H9 (cell line): ENCODE measurements at regions not wholly inside any gene's neighbourhood (a gene's known extent, or its start where the extent isn't known, plus 50 kb on each side); places are given as distances from the start of the nearest gene placed in this dataset.

ENCODE experiments used
- DNase-seq: peaks from one replicate; pipeline ENCODE4 v3.0.0-alpha.2; 2017
- H2AFZ ChIP-seq: one replicate; pipeline ENCODE4 v1.6.1; 2013; ENCODE audit warnings: mild to moderate bottlenecking, low read length, control low read depth, moderate library complexity
- H2AK5ac ChIP-seq: 2 replicates; pipeline ENCODE4 v1.6.1; 2013; ENCODE audit warnings: low read length, control low read depth, mixed read lengths; ENCODE audit not compliant: insufficient read length
- H2BK120ac ChIP-seq: one replicate; pipeline ENCODE4 v1.6.1; 2013; ENCODE audit warnings: low read depth, mild to moderate bottlenecking, low read length, control low read depth, inconsistent platforms; ENCODE audit not compliant: poor library complexity, severe bottlenecking
- H2BK12ac ChIP-seq: 2 replicates; pipeline ENCODE4 v1.6.1; 2013; ENCODE audit warnings: low read length, control low read depth, mixed read lengths, low read depth; ENCODE audit not compliant: insufficient read length
- H2BK15ac ChIP-seq: 2 replicates; pipeline ENCODE4 v1.6.1; 2013; ENCODE audit warnings: low read depth, low read length, control low read depth
- H2BK20ac ChIP-seq: one replicate; pipeline ENCODE4 v1.6.1; 2013; ENCODE audit warnings: low read depth, mild to moderate bottlenecking, low read length, control low read depth, inconsistent platforms; ENCODE audit not compliant: poor library complexity, severe bottlenecking
- H2BK5ac ChIP-seq: 2 replicates; pipeline ENCODE4 v1.6.1; 2013; ENCODE audit warnings: low read length, control low read depth, mixed read lengths; ENCODE audit not compliant: insufficient read length
- H3K14ac ChIP-seq: 2 replicates; pipeline ENCODE4 v1.6.1; 2013; ENCODE audit warnings: low read length, control low read depth; ENCODE audit not compliant: insufficient read depth
- H3K18ac ChIP-seq: 2 replicates; pipeline ENCODE4 v1.6.1; 2013; ENCODE audit warnings: low read depth, mild to moderate bottlenecking, mixed read lengths, low read length, control low read depth; ENCODE audit not compliant: insufficient read length
- H3K23ac ChIP-seq: 2 replicates; pipeline ENCODE4 v1.6.1; 2013; ENCODE audit warnings: low read length, control low read depth, mixed read lengths, low read depth; ENCODE audit not compliant: insufficient read length
- H3K23me2 ChIP-seq: 2 replicates; pipeline ENCODE4 v1.6.1; 2013; ENCODE audit warnings: low read depth, mild to moderate bottlenecking, mixed read lengths, low read length, control low read depth; ENCODE audit not compliant: insufficient read length, poor library complexity, severe bottlenecking
- H3K27ac ChIP-seq: 2 replicates; pipeline ENCODE4 v1.5.1; 2013; ENCODE audit warnings: low read length, control low read depth, mixed read lengths, low read depth; ENCODE audit not compliant: insufficient read length
- H3K27me3 ChIP-seq: 2 replicates; pipeline ENCODE4 v1.6.1; 2013; ENCODE audit warnings: low read length, control low read depth, inconsistent platforms; ENCODE audit not compliant: insufficient read depth
- H3K4ac ChIP-seq: 2 replicates; pipeline ENCODE4 v1.6.1; 2013; ENCODE audit warnings: low read depth, mild to moderate bottlenecking, control low read depth, inconsistent platforms, low read length, moderate library complexity
- H3K4me1 ChIP-seq: 2 replicates; pipeline ENCODE4 v1.6.1; 2013; ENCODE audit warnings: low read length, control low read depth, inconsistent platforms; ENCODE audit not compliant: insufficient read depth
- H3K4me2 ChIP-seq: 2 replicates; pipeline ENCODE4 v1.6.1; 2013; ENCODE audit warnings: low read length, control low read depth, mixed read lengths; ENCODE audit not compliant: insufficient read length, insufficient read depth
- H3K56ac ChIP-seq: 2 replicates; pipeline ENCODE4 v1.6.1; 2013; ENCODE audit warnings: low read depth, mild to moderate bottlenecking, mixed read lengths, low read length, control low read depth; ENCODE audit not compliant: insufficient read length
- H3K79me1 ChIP-seq: 2 replicates; pipeline ENCODE4 v1.6.1; 2013; ENCODE audit warnings: low read depth, mild to moderate bottlenecking, moderate library complexity, low read length, control low read depth, inconsistent platforms; ENCODE audit not compliant: insufficient read depth, poor library complexity, severe bottlenecking
- H3K79me2 ChIP-seq: 2 replicates; pipeline ENCODE4 v1.6.1; 2013; ENCODE audit warnings: low read length, control low read depth, inconsistent platforms; ENCODE audit not compliant: insufficient read depth
- H3K9ac ChIP-seq: 2 replicates; pipeline ENCODE4 v1.6.1; 2013; ENCODE audit warnings: low read length, control low read depth, mixed read lengths; ENCODE audit not compliant: insufficient read length; ENCODE audit errors: extremely low read depth
- H3K9me3 ChIP-seq: one replicate; pipeline ENCODE4 v1.6.1; 2013; ENCODE audit warnings: low read depth, low read length, inconsistent platforms; ENCODE audit not compliant: control insufficient read depth
- H3T11ph ChIP-seq: one replicate; pipeline ENCODE4 v1.6.1; 2013; ENCODE audit warnings: mild to moderate bottlenecking, low read length, control low read depth, inconsistent platforms
- H4K20me1 ChIP-seq: one replicate; pipeline ENCODE4 v1.6.1; 2013; ENCODE audit not compliant: control insufficient read depth, insufficient read length, insufficient read depth
- H4K5ac ChIP-seq: 2 replicates; pipeline ENCODE4 v1.6.1; 2013; ENCODE audit warnings: low read depth, mild to moderate bottlenecking, mixed read lengths, low read length, control low read depth; ENCODE audit not compliant: insufficient read length
- H4K8ac ChIP-seq: replicated peaks from 2 replicates; pipeline ENCODE4 v1.6.1; 2013; ENCODE audit warnings: low read length, control low read depth, mixed read lengths, low read depth; ENCODE audit not compliant: insufficient read length
- H4K91ac ChIP-seq: 2 replicates; pipeline ENCODE4 v1.6.1; 2013; ENCODE audit warnings: low read depth, mild to moderate bottlenecking, moderate library complexity, mixed read lengths, low read length, control low read depth; ENCODE audit not compliant: insufficient read length
- H3K27ac Mint-ChIP-seq, 3 experiments: 2 replicates in 2 of 3; 3 replicates in 1 of 3; pipeline ENCODE4 v1.8.0; 2020 to 2021; ENCODE audit warnings: mixed read lengths in 3 of 3, mild to moderate bottlenecking in 1 of 3, moderate library complexity in 1 of 3
- H3K27me3 Mint-ChIP-seq: 2 replicates; pipeline ENCODE4 v1.8.0; 2021; ENCODE audit warnings: low read depth, mild to moderate bottlenecking, moderate library complexity, mixed read lengths
- H3K36me3 Mint-ChIP-seq, 3 experiments: 2 replicates in 2 of 3; 3 replicates in 1 of 3; pipeline ENCODE4 v1.8.0; 2020 to 2021; ENCODE audit warnings: low read depth in 3 of 3, mixed read lengths in 3 of 3; ENCODE audit not compliant: insufficient read depth in 1 of 3
- H3K4me1 Mint-ChIP-seq, 2 experiments: 2 replicates each; pipeline ENCODE4 v1.8.0; 2020; ENCODE audit warnings: mixed read lengths in 2 of 2
- H3K4me3 Mint-ChIP-seq, 2 experiments: 2 replicates in 1 of 2; 3 replicates in 1 of 2; pipeline ENCODE4 v1.8.0; 2020 to 2021; ENCODE audit warnings: mild to moderate bottlenecking in 2 of 2, mixed read lengths in 2 of 2, moderate library complexity in 1 of 2
- H3K9me3 Mint-ChIP-seq, 2 experiments: 2 replicates in 1 of 2; 3 replicates in 1 of 2; pipeline ENCODE4 v1.8.0; 2020; ENCODE audit warnings: mild to moderate bottlenecking in 2 of 2, mixed read lengths in 2 of 2, moderate library complexity in 1 of 2
- CTCF ChIP-seq: fragments of 200-600 bp; sonication (generic); conservative IDR thresholded peaks from 3 replicates; pipeline ENCODE4 v1.8.0; 2021; ENCODE audit warnings: antibody characterized with exemption, mild to moderate bottlenecking
- WGBS: extraction: QIAGEN DNeasy Blood & Tissue Kit; methylation state at CpG from one replicate; pipeline ENCODE4 v1.1.7; 2013; ENCODE audit warnings: missing lambda C conversion rate, low lambda C conversion rate, mixed read lengths; ENCODE audit not compliant: insufficient read length; ENCODE audit errors: extremely low coverage; 5-methylcytosine and 5-hydroxymethylcytosine counted together

GRCh38 chr22:44606126-44606525, 95.9 kb upstream of the PRR5 start:
- no CpG with 5 or more reads among the region's 12 CpGs for WGBS
- DNase-seq: no peak
- Mint-ChIP-seq H3K4me1 (peaks cover 8 to 18% of the 10 kb centered on the region in 2 experiments; a peak in 3 of 4 replicates), H3K36me3 (peaks cover under 1 to 3% (median 1%) of the 10 kb centered on the region in 3 experiments; a peak in 4 of 7 replicates), H3K27ac (no peak overlapping the region), H3K27me3 (peaks cover 18% of the 10 kb centered on the region), H3K4me3 (no peak overlapping the region), H3K9me3 (peaks cover 3 to 8% of the 10 kb centered on the region in 2 experiments; a peak in 4 of 5 replicates)
- H3K23ac ChIP-seq: no peak overlapping the region
- H2BK15ac ChIP-seq: no peak overlapping the region
- no peaks in the 10 kb centered on the region for H3K79me1 ChIP-seq
- H4K91ac ChIP-seq: no peak overlapping the region
- H3K23me2 ChIP-seq: no peaks in the 10 kb centered on the region
- H3K4ac ChIP-seq: no peak overlapping the region
- H3K14ac ChIP-seq: no peak overlapping the region
- H2AK5ac ChIP-seq: no peak overlapping the region
- no peak overlapping the region for H2BK12ac ChIP-seq
- H4K5ac ChIP-seq: no peak overlapping the region
- H3K27me3 ChIP-seq: no peaks in the 10 kb centered on the region
- H2AFZ ChIP-seq: no peak overlapping the region
- TF ChIP-seq CTCF: no peak
- H3K18ac ChIP-seq: no peak overlapping the region
- H2BK5ac ChIP-seq: no peak overlapping the region
- H3K9ac ChIP-seq: no peak overlapping the region
- H3K79me2 ChIP-seq: no peaks in the 10 kb centered on the region
- no peak overlapping the region for H2BK20ac ChIP-seq
- no peaks in the 10 kb centered on the region for H3K9me3 ChIP-seq
- no peak overlapping the region for H3K27ac ChIP-seq
- H4K20me1 ChIP-seq: no peaks in the 10 kb centered on the region
- no peaks in the 10 kb centered on the region for H3K4me1 ChIP-seq
- H3K4me2 ChIP-seq: no peak overlapping the region
- no peak overlapping the region for H3T11ph ChIP-seq
- H3K56ac ChIP-seq: no peak overlapping the region
- H2BK120ac ChIP-seq: no peak overlapping the region
- no peak overlapping the region for H4K8ac ChIP-seq
